ENCODE measurements at regions not wholly inside any gene's neighbourhood (a gene's known extent, or its start where the extent isn't known, plus 50 kb on each side); places are given as distances from the start of the nearest gene placed in this dataset.

- no peak overlapping the region for H3K4me3 ChIP-seq
- no peaks in the 10 kb centered on the region for H3K36me3 ChIP-seq
- H3K4me1 ChIP-seq, result peaks cover 0 to 11% of the 10 kb centered on the region in 2 donors
- DNase-seq (ENCODE audit: low spot score), result no peak
- H3K27ac ChIP-seq, result no peak overlapping the region
- no peak for TF ChIP-seq CTCF (IDR thresholded peaks at IDR 0.05)
- no peaks in the 10 kb centered on the region for H3K9me3 ChIP-seq
- H3K27me3 ChIP-seq, result no peaks in the 10 kb centered on the region
These were observed 257.9 kb upstream of the NREP start for GRCh38 chr5:112014783-112015395.

DNA sequence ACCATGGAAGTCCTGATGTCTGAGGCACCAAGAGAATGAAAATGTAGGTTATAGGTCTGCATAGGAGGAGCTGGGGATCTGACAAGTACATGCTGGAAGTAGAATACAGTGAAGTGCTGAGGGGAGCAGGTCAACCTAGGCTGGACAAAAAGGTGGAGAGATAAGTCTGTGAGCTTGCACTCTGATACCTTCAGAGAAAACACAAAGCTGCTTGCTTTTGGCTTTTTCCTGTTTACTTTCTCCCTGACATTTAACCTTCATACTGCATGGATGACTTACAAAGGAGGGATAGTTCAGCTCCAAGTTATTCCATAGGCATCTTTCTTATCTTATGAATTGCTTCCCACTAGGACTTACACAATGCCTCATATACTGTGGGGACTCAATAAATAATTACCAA is 256.7 kb upstream of the NREP start:
- Histone ChIP-seq H3K27ac (no peak overlapping the region), H3K4me1 (peaks cover 0 to 11% of the 10 kb centered on the region in 2 donors), H3K27me3 (no peaks in the 10 kb centered on the region), H3K4me3 (no peak overlapping the region), H3K36me3 (no peaks in the 10 kb centered on the region), H3K9me3 (no peaks in the 10 kb centered on the region)
- no peak for DNase-seq (ENCODE audit: low spot score)
- no peak for TF ChIP-seq CTCF (IDR thresholded peaks at IDR 0.05)

GRCh38 chr5:112012104-112012503 is 255.1 kb upstream of the NREP start:
- Histone ChIP-seq H3K4me3 (no peak overlapping the region), H3K36me3 (no peaks in the 10 kb centered on the region), H3K27ac (peak overlapping the region in 1 of 2 donors; percentile 25), H3K9me3 (no peaks in the 10 kb centered on the region), H3K27me3 (no peaks in the 10 kb centered on the region), H3K4me1 (peaks cover 0 to 11% of the 10 kb centered on the region in 2 donors)
- no peak for DNase-seq (ENCODE audit: low spot score)
- TF ChIP-seq CTCF (IDR thresholded peaks at IDR 0.05), result no peak

- H3K36me3 ChIP-seq, result no peaks in the 10 kb centered on the region
- peaks cover 0 to 12% of the 10 kb centered on the region in 2 donors for H3K4me1 ChIP-seq
- no peak for TF ChIP-seq CTCF (IDR thresholded peaks at IDR 0.05)
- no peaks in the 10 kb centered on the region for H3K9me3 ChIP-seq
- no peak for DNase-seq (ENCODE audit: low spot score)
- no peak overlapping the region for H3K4me3 ChIP-seq
- no peak overlapping the region for H3K27ac ChIP-seq
- H3K27me3 ChIP-seq, result no peaks in the 10 kb centered on the region
These were observed 253.5 kb upstream of the NREP start for GRCh38 chr5:112010475-112010874.

GRCh38 chr5:112006721-112007120 is 249.7 kb upstream of the NREP start:
- Histone ChIP-seq H3K27me3 (no peaks in the 10 kb centered on the region), H3K4me1 (peaks cover 0 to 7% of the 10 kb centered on the region in 2 donors), H3K36me3 (no peaks in the 10 kb centered on the region), H3K27ac (no peak overlapping the region), H3K4me3 (no peak overlapping the region), H3K9me3 (no peaks in the 10 kb centered on the region)
- DNase-seq (ENCODE audit: low spot score), result no peak
- no peak for TF ChIP-seq CTCF (IDR thresholded peaks at IDR 0.05)

DNA sequence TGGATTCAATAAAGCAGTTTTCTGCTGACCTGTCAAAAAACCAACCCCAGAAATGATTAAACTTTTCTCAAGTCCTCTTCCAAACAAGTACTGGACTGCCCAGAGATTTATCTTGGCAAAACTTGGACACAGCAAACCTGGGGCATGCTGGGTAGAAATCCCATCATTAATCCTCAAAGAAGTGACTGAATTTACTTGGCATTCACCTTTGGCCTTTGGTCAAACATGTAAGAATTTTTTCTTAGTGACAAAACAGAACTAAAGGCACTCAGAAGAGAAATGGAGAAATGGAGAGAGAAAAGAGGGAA is 248.6 kb upstream of the NREP start:
- DNase-seq (ENCODE audit: low spot score), result no peak
- Histone ChIP-seq H3K4me3 (no peak overlapping the region), H3K36me3 (no peaks in the 10 kb centered on the region), H3K27ac (no peak overlapping the region), H3K4me1 (peaks cover 0 to 4% of the 10 kb centered on the region in 2 donors), H3K9me3 (no peaks in the 10 kb centered on the region), H3K27me3 (no peaks in the 10 kb centered on the region)
- no peak for TF ChIP-seq CTCF (IDR thresholded peaks at IDR 0.05)

Measured in right atrium auricular region (tissue), 2 donors.